Astrocyte of the cerebellum (primary cell): ENCODE measurements at regions not wholly inside any gene's neighbourhood (a gene's known extent, or its start where the extent isn't known, plus 50 kb on each side); places are given as distances from the start of the nearest gene placed in this dataset.

ENCODE experiments used
- DNase-seq: peaks from one replicate; pipeline ENCODE4 v3.0.0-alpha.2; 2011; ENCODE audit warnings: low read depth
- H3K4me3 ChIP-seq: 2 replicates; pipeline ENCODE4 v1.5.1; 2011; ENCODE audit warnings: mild to moderate bottlenecking, low read depth, low read length, moderate library complexity
- in situ Hi-C: cut with HindIII; loops from 2 replicates; pipeline ENCODE4 v1.10.0; 2017; ENCODE audit warnings: low sequenced_read_pairs
- TF ChIP-seq, protein P1 (sequence below): IDR thresholded peaks from 2 replicates; pipeline ENCODE4 v1.5.1; 2012; ENCODE audit warnings: low read length, low read depth, moderate library complexity, mild to moderate bottlenecking; ENCODE audit errors: missing control alignments

DNA sequence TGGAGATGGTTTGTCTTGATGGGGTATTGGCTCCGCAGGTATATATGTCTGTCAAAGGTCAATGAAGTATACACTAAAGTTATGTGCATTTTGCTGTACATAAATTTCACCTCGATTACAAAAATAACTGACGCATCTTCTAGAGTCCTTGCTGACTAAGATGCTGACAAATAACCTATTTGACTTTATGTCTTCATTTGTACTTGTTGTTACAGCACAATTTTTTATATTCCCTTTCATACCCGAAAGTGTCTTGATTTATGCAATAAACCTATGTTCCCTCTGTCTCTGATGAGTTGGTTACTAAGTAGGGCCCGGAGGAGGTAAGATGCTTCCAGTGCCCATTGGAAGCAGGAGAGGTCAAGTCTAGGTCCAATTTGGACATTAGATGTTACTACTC is 93.5 kb downstream of the COPS8 start:
- TF ChIP-seq, protein P1, sequence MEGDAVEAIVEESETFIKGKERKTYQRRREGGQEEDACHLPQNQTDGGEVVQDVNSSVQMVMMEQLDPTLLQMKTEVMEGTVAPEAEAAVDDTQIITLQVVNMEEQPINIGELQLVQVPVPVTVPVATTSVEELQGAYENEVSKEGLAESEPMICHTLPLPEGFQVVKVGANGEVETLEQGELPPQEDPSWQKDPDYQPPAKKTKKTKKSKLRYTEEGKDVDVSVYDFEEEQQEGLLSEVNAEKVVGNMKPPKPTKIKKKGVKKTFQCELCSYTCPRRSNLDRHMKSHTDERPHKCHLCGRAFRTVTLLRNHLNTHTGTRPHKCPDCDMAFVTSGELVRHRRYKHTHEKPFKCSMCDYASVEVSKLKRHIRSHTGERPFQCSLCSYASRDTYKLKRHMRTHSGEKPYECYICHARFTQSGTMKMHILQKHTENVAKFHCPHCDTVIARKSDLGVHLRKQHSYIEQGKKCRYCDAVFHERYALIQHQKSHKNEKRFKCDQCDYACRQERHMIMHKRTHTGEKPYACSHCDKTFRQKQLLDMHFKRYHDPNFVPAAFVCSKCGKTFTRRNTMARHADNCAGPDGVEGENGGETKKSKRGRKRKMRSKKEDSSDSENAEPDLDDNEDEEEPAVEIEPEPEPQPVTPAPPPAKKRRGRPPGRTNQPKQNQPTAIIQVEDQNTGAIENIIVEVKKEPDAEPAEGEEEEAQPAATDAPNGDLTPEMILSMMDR: no peak
- in situ Hi-C loops: no loop called here
- no peak overlapping the region for H3K4me3 ChIP-seq
- no peak for DNase-seq

DNA sequence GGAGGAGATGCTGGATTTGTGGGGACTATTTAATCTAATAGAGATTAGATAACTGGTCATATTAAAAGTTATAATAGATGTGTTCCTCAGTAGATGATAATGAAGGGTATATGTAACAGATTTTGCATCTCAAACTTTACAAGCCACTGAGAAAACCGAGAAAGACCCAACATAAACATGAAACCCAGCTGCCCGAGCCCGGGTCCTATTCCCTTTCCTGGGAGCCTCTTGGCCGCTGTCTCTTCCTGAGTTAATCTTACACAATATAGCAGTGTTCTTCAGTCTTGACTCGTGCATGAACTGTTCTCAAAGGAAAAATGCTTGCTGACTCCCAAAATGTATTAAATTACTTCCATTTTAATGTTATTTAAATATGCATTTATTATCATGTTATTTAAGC is 94.5 kb downstream of the COPS8 start:
- DNase-seq: no peak
- H3K4me3 ChIP-seq: no peak overlapping the region
- TF ChIP-seq, protein P1: no peak
- in situ Hi-C loops: no loop called here

DNA sequence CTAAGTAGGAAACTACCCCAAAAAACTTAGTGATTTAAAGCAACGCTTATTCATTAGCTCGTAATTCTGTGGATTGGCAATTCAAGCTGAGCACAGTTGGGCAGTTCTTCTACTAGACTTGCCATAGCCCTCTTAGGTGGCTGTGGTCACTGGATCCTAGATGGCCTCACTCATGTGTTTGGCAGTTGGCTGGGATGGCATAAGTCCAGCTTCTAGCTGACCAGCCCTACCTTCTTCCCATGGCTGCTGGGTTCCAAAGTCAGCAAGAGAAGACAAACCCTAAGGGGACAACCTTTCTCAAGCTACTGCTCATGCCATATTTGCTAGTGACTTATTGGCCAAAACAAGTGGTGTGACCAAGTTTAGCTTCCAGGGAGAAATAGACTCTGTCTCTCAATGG is 95.3 kb downstream of the COPS8 start:
- H3K4me3 ChIP-seq: no peak overlapping the region
- TF ChIP-seq, protein P1: no peak
- in situ Hi-C loops: no loop called here
- no peak for DNase-seq

DNA sequence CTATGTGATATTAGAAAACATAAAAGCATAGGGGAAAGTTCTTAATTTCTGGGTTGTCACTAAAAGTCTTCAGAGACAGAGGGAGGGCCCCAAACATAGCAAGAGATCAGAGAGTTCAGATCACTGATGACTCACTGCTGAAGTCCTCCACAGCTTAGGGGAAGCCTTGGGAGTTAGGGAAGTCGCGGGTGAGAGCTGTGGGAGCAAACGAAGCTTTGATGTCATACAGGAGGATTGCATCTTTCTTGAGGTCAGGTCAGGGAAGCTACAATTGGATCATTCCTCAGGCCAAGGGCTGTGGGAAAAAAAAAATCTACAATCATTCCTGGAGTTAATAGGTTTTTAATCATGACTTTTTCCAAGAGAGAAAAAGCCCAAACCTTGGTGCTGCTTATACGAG is 96.2 kb downstream of the COPS8 start:
- TF ChIP-seq, protein P1: no peak
- H3K4me3 ChIP-seq: no peak overlapping the region
- DNase-seq: peak; percentile 68
- in situ Hi-C loops: no loop called here

DNA sequence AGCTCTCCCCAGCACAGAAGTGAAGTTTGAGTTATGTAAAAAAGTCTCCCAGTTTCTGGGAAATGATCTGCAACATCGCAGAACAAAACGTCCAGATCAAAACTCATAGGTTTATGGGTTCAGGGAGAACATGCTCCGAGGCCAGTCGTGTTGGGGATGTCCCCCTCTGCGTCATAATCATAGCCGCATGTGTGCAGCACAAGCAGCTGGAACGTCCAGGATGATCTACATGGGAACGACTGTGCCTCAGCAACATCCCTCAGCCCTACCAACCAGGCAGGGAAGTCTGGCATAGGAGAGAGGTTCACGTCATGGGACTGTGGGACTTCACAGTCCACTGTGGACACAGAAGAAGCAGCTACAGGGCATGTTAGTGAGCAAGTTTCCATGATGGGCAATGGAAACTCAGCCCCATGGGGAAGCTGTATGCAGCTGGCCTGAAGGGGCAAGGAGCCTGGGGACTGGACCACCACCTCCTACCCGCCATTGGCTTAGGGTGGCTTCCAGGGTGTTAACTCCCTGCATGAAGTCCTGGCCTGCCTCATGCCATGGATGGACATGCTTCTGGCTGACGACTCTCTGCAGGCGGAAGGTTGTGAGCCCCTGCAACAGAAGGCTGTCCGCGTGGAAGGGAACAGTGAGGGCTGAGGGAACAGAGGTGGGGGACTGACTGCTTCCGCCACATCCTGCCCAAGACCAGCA is 96.9 kb downstream of the COPS8 start:
- no peak for DNase-seq
- in situ Hi-C loops: no loop called here
- no peak overlapping the region for H3K4me3 ChIP-seq
- TF ChIP-seq, protein P1: no peak

DNA sequence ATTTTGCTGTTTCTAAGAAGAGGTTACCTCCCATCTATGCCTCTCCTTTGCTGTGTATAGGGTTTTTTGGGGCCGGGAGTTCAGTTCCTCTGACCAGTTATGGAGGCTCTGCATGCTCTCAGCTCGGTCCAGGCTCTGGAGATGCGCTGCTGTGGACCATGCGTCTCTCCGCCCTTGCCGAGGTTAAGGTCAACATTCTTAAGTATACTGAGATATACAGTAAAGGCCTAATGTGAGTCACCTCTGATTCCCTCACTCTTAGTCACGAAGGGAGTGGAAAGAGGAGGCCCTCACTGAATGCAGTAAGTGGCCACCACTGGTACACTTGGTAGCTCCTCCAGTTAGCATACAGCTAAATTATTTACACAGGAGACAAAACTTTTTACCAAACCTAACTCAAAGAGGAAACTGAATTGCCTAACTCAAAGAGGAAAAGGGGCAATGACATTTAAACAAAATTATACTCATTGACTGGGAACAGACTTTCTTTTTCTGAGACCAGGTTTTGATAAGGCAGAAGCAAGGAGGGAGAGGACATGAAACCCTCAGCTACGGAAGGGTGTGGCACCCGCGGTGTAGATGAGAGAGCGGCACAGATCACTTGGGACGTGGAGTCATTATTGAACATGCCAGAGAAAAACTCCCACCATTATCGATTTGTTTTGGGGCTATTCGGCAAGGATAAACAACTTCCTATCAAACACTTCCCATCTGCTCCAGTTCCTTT is 98.7 kb downstream of the COPS8 start:
- no peak for DNase-seq
- no peak overlapping the region for H3K4me3 ChIP-seq
- in situ Hi-C loops: no loop called here
- TF ChIP-seq, protein P1: no peak
